LHCN-M2 (cell line): ENCODE measurements at regions not wholly inside any gene's neighbourhood (a gene's known extent, or its start where the extent isn't known, plus 50 kb on each side); places are given as distances from the start of the nearest gene placed in this dataset.

Source experiments
- DNase-seq: peaks from one replicate; pipeline ENCODE4 v3.0.0-alpha.2; 2012; ENCODE audit warnings: low read depth

DNA sequence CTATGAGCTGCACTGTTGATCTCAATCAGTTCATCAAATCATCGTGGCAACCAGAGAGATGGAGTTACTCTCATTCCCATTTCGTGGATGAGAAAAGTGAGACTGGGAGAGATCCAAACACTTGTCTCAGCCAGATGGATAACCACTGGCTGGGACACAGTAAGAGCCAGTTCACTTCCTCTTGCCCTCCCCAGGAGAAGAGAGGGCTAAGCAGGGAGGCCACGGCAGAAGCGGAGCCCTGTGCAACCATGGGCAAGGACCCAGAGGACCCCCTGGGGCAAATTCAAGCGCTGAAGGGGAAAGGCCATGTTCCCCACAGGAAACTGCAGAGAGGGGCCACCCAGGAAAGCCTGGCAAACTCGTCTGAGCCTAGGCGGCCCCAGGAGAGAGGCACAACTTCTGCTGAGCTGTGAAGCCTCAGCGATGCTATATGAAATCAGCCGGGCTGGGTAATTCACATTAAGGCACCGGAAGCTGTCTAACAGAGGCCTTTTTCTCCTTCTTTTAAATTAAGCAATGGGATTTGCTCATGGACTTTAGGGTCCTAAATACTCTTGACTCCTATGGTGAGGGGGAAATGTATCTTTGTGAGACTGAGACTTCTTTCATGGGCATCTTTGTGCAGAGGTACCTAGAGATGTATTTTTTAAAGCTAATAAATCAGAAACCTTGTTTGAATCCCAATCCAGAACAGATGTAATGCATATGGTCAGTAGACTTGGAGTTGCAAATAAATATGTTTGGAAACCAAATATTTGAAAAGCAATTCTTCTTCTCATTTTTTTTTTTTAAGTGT is 137.1 kb upstream of the SMIM23 start:
- no peak for DNase-seq

DNA sequence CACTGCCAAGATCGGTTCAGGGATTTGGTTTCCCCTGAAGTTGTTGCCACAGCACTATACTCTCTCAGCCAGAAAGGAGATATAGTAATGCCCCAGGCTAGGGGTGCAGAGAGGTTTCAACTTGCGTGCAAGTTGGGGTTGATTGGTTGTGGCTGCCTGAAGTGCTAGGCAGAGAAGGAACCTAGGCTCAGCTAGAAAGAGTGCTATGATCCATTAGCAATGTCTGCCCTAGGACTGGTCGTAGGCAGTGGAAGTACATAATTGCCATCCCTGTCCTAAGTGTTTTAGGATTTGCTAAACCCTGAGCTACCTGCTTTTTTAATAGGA is 136.6 kb upstream of the SMIM23 start:
- no peak for DNase-seq

DNA sequence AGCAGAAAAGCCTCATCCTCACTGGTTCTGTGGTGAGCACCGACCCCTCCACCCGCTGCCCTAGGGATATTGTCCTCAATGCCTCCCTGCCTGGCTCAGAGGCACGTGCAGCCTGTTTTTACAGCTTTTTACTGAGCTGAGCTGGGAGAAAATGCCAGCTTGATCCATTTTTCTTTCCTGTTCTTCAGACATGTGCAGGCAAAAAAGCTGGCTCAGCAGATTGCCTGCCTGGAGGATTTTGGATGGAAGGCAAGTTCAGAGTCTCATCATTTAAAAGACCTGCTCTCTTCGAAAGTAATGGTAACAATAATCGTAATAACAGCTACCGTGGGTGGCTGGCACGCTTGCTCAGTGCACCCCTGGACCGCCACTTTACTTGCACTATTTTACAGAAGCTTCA is 135.0 kb upstream of the SMIM23 start:
- no peak for DNase-seq

DNA sequence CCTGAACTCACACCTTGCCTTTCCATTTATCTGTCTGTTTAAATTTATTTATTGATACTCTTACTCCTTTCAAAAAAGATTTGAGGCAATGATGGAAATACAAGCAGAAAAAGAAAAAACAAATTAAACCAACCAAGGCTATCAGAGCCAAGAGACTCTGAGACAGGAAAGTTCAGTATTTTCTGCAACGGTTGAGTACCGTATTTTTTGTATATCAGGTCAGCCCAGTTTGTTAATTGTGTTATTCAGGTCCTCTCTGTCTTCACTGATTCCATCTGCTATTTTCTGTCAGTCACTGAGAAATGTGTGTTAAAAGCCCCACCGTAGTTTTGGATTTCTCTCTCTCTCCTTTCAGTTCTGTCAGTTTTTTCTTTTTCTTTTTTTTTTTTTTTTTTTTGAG is 134.5 kb upstream of the SMIM23 start:
- DNase-seq: no peak

DNA sequence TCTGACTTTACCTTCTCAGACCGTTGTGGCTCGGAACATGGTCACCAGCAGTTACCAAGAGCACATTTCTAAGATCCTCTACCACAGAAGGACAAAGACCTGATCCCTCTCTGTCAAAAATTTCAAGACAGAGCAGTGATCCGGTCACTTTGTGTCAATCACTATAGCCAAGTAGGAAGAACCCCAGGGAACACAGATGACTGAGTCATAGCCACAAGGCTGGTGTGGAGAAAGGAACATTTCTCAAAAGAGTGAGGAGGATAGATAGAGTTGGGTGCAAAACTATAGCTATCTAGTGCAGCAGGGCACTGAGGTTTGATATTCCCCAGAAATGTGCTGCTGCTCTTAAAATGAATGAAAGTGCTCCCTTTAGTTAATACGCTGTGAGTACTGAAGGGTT is 130.7 kb upstream of the SMIM23 start:
- DNase-seq: no peak

DNA sequence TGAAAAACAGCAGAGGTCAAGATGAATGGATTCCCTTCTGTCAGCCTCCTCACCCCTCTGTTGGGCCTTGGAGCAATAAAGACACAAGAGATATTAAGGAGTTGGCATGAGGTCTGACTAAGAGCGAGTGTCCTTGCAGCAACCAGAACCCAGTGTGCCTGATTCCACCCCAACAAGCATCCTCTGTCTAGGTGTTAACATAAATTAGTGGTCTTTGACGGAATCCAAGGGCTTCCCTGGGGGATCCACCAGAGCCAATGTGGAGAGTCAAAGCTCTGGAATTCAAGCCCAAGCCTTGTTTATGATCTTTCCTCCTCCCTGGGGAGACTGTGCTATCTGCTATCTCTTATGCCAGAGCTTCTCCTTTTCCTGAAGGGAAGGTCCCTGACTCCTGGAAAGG is 128.1 kb upstream of the SMIM23 start:
- no peak for DNase-seq

DNA sequence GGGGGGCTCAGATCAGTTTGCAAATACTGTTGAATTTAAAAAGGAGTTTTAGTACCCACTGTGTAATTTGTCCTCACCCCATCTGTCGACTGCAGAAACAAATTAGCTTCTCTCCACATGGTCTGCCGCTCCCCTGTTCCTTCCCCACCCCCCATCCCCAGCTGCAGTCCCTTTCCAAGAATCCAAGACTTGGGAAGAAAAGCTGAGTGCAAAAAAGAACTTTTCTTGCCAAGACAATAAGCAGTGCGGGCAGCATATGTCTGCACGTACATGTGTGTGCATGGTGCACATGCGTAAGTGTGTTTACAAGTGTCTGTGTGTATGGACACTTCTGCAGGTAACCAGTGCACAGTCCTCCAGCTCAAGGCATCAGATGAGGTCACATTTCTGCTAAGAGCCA is 125.7 kb upstream of the SMIM23 start:
- DNase-seq: no peak

DNA sequence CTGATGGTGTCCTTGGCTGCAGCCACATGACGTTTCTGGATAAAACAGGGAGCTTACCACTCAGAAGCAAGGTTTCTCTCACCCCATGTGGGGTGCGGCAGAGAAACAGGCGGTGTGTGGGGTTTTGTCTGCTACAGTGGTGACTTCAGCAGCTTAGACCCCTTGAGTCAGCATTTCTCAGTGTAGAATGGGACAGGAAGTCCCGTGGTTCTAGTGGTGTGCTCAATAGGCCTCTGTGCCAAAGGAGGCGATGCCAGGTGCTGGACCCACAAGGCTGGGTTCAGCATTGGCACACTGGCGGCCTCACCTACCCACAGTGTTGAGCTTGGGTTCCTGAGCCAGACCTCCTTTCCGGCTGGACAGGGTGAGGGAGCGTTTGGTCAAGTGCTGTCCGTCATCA is 125.2 kb upstream of the SMIM23 start:
- DNase-seq: no peak

DNA sequence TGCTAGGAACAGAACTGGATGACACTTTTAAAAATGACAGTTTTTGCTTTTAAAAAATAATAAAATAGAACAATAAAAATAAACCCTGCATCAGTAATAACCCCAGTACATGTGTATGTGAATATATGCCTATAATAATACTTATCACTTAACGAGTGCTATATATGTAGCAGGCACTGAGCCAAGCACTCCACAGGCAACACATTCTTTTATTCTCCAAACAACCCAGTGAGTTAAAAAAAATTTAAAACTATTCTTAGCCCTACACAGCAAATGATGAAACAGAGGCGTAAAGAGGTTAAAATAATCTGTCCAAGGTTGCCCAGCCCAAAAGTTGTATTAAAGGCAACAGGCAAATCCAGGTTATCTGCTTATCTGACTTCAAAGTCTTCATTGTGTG is 124.5 kb upstream of the SMIM23 start:
- no peak for DNase-seq

DNA sequence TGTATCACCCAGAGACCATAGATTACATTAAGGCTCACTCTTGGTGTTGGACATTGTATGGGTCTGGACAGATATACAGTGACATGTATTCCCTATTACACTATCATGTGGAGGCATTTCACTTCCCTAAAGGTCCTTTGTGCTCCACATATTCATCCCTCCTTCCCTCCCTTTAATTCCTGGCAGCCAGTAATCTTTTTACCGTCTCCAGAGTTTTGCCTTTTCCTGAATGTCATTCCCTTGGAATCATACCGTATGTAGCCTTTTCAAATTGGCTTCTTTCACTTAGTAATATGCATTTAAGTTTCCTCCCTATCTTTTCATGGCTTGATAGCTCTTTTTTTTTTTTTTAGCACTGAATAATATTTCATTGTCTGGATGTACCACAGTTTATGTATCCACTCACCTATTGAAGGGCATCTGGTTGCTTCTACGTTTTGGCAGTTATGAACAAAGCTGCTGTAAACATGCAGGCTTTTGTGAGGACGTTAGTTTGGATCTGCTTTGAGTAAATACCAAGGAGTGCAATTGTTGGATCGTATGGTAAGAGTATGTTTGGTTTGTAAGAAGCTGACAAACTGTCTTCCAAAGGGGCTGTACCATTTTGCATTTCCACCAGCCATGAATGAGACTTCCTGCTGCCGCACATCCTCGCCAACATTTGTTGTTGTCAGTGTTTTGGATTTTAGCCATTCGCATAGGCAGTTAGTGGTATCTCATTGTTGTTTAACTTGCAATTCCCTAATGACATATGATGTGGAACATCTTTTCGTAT is 122.1 kb upstream of the SMIM23 start:
- DNase-seq: no peak

DNA sequence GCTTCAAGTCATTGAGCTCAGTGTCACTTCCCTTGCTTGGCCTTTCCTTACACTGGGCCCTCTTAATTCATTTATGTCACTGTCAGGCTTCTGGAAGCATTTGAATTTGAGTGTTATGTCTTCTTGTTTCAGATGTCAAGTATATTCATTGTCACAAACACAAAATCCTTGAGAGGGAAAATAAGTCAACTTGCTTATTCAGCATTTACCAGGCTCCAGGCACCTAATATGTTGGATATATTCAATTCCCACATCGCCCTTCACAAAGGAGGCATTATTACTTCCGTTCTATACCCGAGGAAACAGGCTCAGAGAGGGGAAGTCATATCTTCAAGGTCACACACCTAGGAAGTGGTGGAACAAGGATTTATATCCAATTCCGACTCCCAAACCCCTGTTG is 121.1 kb upstream of the SMIM23 start:
- no peak for DNase-seq

DNA sequence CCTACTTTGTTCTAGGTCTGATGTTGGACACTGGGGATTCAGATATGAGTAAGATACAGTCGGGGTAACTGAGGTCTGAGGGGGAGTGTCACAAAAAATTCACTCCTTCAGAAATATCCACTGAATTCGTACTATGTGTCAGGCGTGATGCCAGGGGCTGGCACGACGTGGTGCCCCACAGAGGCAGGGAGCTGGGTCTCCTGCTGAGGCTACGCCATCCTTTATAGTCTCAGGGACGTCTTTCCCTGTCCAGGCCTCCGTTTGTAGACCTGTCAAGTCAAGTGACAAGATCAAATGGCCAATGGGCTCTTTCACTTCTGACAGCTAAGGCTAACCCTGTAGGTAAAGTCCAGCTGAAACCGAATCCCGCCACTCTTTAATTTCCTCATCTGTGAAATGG is 118.8 kb upstream of the SMIM23 start:
- no peak for DNase-seq

DNA sequence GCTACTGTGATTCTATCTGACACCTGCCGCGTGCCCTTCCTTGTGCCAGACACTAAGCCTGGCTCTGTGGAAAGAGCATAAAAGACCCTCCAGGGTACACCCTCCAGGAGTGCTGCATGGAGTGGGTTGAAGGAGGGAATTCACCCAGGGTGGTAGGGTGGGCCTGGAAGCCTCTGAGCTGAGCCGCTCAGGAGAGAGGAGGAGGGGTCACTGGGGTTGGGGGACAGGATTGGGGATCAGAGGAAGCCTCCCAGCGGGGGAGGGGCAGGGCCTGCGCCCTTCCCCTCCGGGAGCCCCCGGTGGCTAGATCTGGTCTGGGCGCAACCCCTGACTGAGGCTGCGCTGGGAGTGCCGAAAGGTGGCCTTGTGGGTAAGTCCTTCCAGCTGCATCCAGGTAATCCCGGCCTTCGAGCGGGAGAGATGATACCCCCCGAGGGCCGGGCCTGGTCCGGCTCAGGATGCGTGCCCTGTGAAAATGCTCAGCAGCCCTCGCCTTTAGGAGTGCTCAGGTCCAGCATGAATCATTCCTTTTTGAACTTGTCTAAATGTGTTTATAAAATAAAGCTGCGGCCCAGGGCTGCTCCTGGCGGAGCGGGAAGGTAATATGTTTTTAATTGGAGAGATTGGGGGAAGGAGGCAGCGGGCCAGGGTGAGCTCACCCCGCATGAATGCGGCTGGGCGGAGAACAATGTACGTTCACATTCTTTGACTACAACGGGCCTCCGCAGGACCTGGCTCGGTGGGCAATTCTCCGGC is 118.1 kb upstream of the SMIM23 start:
- no peak for DNase-seq

DNA sequence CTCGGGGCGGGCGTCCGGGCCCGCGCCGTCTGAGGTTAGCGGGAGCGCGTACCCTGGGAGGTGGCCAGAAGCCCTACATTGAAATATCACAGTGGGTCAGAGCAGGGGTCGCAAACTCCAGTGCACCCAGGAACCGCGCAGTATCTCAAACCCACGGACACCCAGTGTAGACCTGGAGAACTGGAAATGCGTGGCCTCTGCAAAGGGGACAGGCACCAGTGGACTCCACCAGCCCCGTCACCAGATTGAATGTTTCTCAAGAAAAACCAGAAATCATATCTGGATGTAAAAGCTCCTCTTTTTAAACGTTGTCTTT is 117.6 kb upstream of the SMIM23 start:
- no peak for DNase-seq

DNA sequence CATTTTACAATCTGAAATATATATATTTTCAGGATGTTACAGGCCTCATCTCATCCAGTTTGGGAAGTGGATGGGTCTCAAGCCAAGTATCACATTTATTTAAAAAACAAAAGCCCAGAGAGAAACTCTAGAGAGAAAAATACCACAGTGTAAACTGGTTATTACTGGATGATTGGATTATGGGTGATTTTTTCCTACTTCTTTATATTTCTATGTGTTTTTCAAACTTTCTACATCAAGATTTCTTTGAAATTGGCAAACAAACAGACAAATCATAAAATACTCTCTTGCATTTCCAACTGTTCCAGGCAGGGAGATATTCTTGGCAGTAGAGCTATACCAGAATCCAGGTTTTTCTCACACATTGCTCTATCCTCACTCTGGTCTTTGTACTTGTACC is 116.0 kb upstream of the SMIM23 start:
- DNase-seq: no peak

DNA sequence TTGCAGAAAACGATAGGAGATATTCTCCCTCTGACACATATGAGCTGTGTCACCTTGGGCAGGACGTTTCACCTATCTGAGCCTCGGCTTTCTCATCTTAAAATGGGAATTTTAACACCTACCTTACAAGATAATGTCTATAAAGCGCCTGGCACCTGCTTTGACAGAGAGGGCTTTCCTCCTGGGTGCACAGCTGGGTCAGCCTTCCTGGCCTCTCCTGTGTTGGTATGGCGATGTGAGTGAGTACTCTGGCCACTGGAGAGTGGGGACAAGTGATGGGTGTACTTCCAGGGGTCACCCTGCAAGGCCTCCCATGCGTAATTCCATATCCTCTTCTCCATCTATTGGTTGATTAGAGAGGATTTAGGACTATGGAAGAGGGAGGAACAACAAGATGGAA is 113.1 kb upstream of the SMIM23 start:
- no peak for DNase-seq

DNA sequence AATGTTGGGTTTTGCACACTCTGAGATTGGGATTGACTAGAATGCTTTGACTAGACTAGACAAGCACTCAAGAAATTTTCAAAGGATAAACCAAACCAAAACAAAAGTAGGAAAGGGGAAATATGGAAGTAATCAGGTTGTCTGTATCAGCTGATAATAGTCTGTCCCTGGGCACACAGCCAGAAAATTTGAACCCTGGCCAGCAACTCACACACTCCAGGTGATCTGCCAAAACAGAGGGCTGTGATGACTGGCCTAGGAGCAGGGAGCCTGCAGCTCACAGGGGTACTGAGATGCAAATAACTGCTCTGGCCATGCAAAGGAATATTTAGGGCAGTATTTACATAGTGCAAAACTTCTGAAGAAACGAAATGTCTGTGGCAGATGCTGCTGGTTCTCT is 112.3 kb upstream of the SMIM23 start:
- DNase-seq: no peak

DNA sequence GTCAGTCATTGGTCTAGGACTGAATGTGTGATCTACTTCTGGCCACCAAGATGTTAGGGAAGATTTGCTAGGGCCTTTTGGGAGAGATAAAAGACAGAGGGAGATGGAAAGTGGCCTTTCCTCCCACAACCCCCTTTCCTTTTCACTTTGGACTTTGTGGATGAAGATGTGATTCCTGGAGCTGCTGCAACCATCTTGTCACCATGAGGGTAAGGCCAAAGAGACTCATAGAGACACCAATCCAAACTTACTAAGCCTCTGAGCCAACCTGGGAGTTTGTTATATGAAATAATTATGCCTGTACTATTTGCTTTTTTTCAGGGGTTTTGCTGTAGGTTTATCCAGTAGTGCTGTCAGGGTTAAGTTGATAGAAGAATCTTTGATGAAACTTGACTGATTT is 111.8 kb upstream of the SMIM23 start:
- no peak for DNase-seq

DNA sequence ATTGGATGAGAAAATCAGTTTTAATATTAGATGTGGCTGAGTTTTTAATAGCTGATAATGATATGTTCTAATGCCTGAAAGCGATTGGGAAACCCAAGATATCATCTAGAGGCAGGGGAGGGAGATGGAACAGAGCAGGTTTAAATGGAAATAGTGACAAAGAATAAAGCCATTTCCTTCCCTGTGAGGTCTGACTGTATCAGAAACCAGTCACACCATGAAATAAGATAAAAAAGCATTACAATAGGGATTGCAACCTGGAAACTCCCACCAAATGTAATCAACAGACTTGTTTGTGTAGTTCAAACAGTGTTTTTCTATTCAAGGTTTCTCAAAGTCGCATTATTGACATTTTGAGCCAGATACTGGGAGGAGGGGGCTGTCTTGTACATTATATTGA is 110.1 kb upstream of the SMIM23 start:
- DNase-seq: no peak

DNA sequence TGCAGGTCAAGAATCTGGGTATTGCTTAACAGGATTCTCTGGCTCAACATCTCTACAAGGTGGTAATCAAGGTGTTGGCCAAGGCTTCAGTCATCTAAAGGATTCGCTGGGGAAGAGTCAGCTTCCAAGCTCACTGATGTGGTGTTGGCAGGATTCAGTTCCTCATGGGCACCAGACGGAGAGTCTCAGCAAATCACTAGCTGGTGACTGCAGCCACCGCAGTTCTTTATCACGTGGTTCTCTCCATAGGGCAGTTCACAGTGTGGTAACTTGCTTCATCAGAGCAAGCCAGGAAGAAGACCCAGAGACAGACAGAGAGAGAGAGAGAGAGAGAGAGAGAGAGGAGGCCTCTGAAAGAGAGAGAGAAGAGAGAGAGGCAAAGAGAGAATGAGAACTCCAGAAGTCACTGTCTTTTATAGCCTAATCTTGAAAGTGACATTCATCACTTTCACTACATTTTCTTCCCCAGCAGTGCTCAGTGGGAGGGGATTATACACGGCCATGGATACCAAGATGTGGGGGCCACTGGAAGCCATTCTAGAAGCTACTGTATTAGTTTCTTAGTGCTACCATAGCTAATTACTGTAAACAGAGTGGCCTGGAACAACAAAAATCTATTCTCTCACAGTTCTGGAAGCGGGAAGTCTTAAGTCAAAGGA is 109.2 kb upstream of the SMIM23 start:
- no peak for DNase-seq

DNA sequence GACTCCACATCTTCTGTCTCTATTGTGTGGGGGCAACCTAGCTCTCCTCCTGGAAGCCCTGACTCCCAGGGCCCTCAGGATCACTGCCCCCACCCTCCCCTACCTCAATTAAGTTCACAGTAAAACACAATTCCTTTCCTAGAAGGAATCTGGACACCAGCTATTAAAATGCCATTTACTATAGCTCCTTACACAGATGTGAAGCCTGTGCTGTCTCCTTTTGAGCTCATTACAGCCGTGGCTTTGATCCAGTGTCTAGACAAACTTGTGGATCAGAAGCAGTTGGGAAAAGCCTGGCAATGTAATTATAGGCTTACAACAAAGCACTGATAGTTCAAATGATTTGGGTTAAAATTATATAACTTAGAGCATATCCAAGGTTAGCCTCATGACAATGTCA is 107.0 kb upstream of the SMIM23 start:
- no peak for DNase-seq

DNA sequence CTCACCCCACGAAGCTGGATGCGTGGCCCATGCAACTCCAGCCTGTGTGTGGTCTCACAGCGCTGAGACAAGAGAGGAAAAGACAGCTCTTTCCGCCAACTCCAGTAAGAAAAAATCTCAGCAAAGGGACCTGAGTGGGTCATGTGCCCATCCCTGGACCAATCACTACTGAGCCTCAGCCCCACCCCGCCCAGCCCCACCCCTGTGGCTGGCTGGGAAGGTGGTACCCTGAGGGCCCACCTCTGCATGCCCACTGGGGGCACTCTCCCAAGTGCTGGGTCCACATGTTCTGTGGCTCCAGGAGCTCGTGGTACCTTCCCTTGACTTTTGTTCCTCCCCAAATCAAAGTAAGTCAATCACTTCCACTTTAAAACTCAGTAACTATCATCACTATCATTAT is 105.1 kb upstream of the SMIM23 start:
- no peak for DNase-seq
